Trophoblast cell (in vitro differentiated cells and primary cell): ENCODE measurements at regions not wholly inside any gene's neighbourhood (a gene's known extent, or its start where the extent isn't known, plus 50 kb on each side); places are given as distances from the start of the nearest gene placed in this dataset.

ENCODE experiments used
- DNase-seq, 2 donors: peaks; one replicate each; pipeline ENCODE4 v3.0.0-alpha.2; 2016
- H2AFZ ChIP-seq: 2 replicates; pipeline ENCODE4 v1.6.1; 2013; ENCODE audit warnings: low read length, moderate library complexity, mild to moderate bottlenecking; ENCODE audit not compliant: insufficient read depth, poor library complexity
- H2AK5ac ChIP-seq: 2 replicates; pipeline ENCODE4 v1.6.1; 2013; ENCODE audit warnings: mild to moderate bottlenecking, low read length
- H2BK120ac ChIP-seq: 2 replicates; pipeline ENCODE4 v1.6.1; 2013; ENCODE audit warnings: low read length, mild to moderate bottlenecking, moderate library complexity; ENCODE audit not compliant: insufficient read depth, poor library complexity
- H2BK12ac ChIP-seq: 2 replicates; pipeline ENCODE4 v1.6.1; 2013; ENCODE audit warnings: mild to moderate bottlenecking, low read length, moderate library complexity
- H2BK5ac ChIP-seq: 2 replicates; pipeline ENCODE4 v1.6.1; 2013; ENCODE audit warnings: low read length, low read depth, moderate library complexity, mild to moderate bottlenecking; ENCODE audit not compliant: poor library complexity
- H3K14ac ChIP-seq: 2 replicates; pipeline ENCODE4 v1.6.1; 2013; ENCODE audit warnings: mild to moderate bottlenecking, low read length
- H3K18ac ChIP-seq: 2 replicates; pipeline ENCODE4 v1.6.1; 2013; ENCODE audit warnings: mild to moderate bottlenecking, low read length
- H3K23ac ChIP-seq: 2 replicates; pipeline ENCODE4 v1.6.1; 2013; ENCODE audit warnings: low read length
- H3K27ac ChIP-seq: 2 replicates; pipeline ENCODE4 v1.5.1; 2013; ENCODE audit warnings: low read depth, mild to moderate bottlenecking, inconsistent platforms, low read length, moderate library complexity
- H3K27me3 ChIP-seq: 2 replicates; pipeline ENCODE4 v1.6.1; 2013; ENCODE audit warnings: inconsistent platforms, mild to moderate bottlenecking, low read length, moderate library complexity; ENCODE audit not compliant: insufficient read depth
- H3K36me3 ChIP-seq, 2 experiments: 1 replicate in 1 of 2; 2 replicates in 1 of 2; pipeline ENCODE4 v1.6.1; 2013; ENCODE audit warnings: low read length in 2 of 2, mild to moderate bottlenecking in 2 of 2, moderate library complexity in 1 of 2; ENCODE audit not compliant: insufficient read depth in 2 of 2, control insufficient read depth in 1 of 2
- H3K4ac ChIP-seq: 2 replicates; pipeline ENCODE4 v1.6.1; 2013; ENCODE audit warnings: low read depth, mild to moderate bottlenecking, low read length, moderate library complexity
- H3K4me1 ChIP-seq, 2 experiments: 1 replicate in 1 of 2; 2 replicates in 1 of 2; pipeline ENCODE4 v1.6.1; 2013; ENCODE audit warnings: low read length in 2 of 2, mild to moderate bottlenecking in 2 of 2, moderate library complexity in 1 of 2; ENCODE audit not compliant: insufficient read depth in 2 of 2, control insufficient read depth in 1 of 2
- H3K4me2 ChIP-seq: 2 replicates; pipeline ENCODE4 v1.6.1; 2013; ENCODE audit warnings: inconsistent platforms, mild to moderate bottlenecking, low read length, moderate library complexity
- H3K4me3 ChIP-seq: 2 replicates; pipeline ENCODE4 v1.5.1; 2013; ENCODE audit warnings: mild to moderate bottlenecking, low read depth, low read length, inconsistent platforms
- H3K79me1 ChIP-seq: one replicate; pipeline ENCODE4 v1.6.1; 2013; ENCODE audit warnings: low read length
- H3K79me2 ChIP-seq: 2 replicates; pipeline ENCODE4 v1.6.1; 2013; ENCODE audit warnings: low read length, mild to moderate bottlenecking; ENCODE audit not compliant: control insufficient read depth, insufficient read depth, poor library complexity
- H3K9ac ChIP-seq: 2 replicates; pipeline ENCODE4 v1.6.1; 2013; ENCODE audit warnings: mild to moderate bottlenecking, low read length
- H3K9me3 ChIP-seq: 2 replicates; pipeline ENCODE4 v1.6.1; 2013; ENCODE audit warnings: low read depth, mild to moderate bottlenecking, control low read depth, inconsistent platforms, low read length; ENCODE audit not compliant: insufficient read depth
- H4K12ac ChIP-seq: 2 replicates; pipeline ENCODE4 v1.6.1; 2013; ENCODE audit warnings: low read depth, mild to moderate bottlenecking, low read length, moderate library complexity
- H4K8ac ChIP-seq: 2 replicates; pipeline ENCODE4 v1.6.1; 2013; ENCODE audit warnings: low read depth, mild to moderate bottlenecking, low read length, moderate library complexity
- H4K91ac ChIP-seq: one replicate; pipeline ENCODE4 v1.6.1; 2013; ENCODE audit warnings: low read depth, mild to moderate bottlenecking, low read length, moderate library complexity
- WGBS: extraction: QIAGEN DNeasy Blood & Tissue Kit; methylation state at CpG from one replicate; pipeline ENCODE4 v1.1.7; 2013; ENCODE audit warnings: missing lambda C conversion rate; ENCODE audit not compliant: insufficient read length, insufficient coverage; ENCODE audit errors: extremely low coverage; 5-methylcytosine and 5-hydroxymethylcytosine counted together

GRCh38 chr21:14688412-14688811, 142.3 kb upstream of the SAMSN1 start:
- no peak overlapping the region for H2BK12ac ChIP-seq

GRCh38 chr21:14687268-14687625, 141.1 kb upstream of the SAMSN1 start:
- Histone ChIP-seq H3K4me3 (no peak overlapping the region), H3K27ac (no peak overlapping the region), H4K12ac (no peak overlapping the region), H4K8ac (no peak overlapping the region), H3K18ac (no peak overlapping the region), H3K4me1 (no peaks in the 10 kb centered on the region), H2AK5ac (no peak overlapping the region), H3K79me2 (no peaks in the 10 kb centered on the region), H3K4ac (no peak overlapping the region), H2BK120ac (no peak overlapping the region), H2AFZ (no peak overlapping the region), H2BK12ac (no peak overlapping the region), H3K27me3 (no peaks in the 10 kb centered on the region), H3K79me1 (no peaks in the 10 kb centered on the region), H3K14ac (no peak overlapping the region), H3K4me2 (no peak overlapping the region), H3K23ac (no peak overlapping the region), H3K9me3 (no peaks in the 10 kb centered on the region), H3K36me3 (no peaks in the 10 kb centered on the region), H2BK5ac (no peak overlapping the region), H3K9ac (no peak overlapping the region), H4K91ac (no peak overlapping the region)
- DNase-seq = peak; percentile 0 to 60

More at GRCh38 chr21:14688412-14688811, 142.3 kb upstream of the SAMSN1 start:
- no peaks in the 10 kb centered on the region for H3K79me2 ChIP-seq
- no peak overlapping the region for H4K8ac ChIP-seq
- no peak overlapping the region for H4K91ac ChIP-seq
- no peak for DNase-seq
- no peak overlapping the region for H3K23ac ChIP-seq
- H3K9me3 ChIP-seq = no peaks in the 10 kb centered on the region
- no peak overlapping the region for H3K4me2 ChIP-seq
- no peak overlapping the region for H3K27ac ChIP-seq
- no peak overlapping the region for H3K9ac ChIP-seq
- H3K4me3 ChIP-seq = no peak overlapping the region
- no CpG with 5 or more reads among the region's 3 CpGs for WGBS
- H2BK5ac ChIP-seq = no peak overlapping the region
- no peak overlapping the region for H3K4ac ChIP-seq
- no peak overlapping the region for H2AFZ ChIP-seq
- H3K27me3 ChIP-seq = no peaks in the 10 kb centered on the region
- H3K14ac ChIP-seq = no peak overlapping the region
- no peak overlapping the region for H3K18ac ChIP-seq
- H3K4me1 ChIP-seq = no peaks in the 10 kb centered on the region
- no peaks in the 10 kb centered on the region for H3K79me1 ChIP-seq
- H2BK120ac ChIP-seq = no peak overlapping the region
- H2AK5ac ChIP-seq = no peak overlapping the region
- no peak overlapping the region for H4K12ac ChIP-seq
- H3K36me3 ChIP-seq = no peaks in the 10 kb centered on the region

- no CpG with 5 or more reads among the region's 8 CpGs for WGBS
- peak; percentile 19 to 62 for DNase-seq
- Histone ChIP-seq H3K27ac (no peak overlapping the region), H3K4me2 (no peak overlapping the region), H4K8ac (no peak overlapping the region), H2BK12ac (no peak overlapping the region), H3K4ac (no peak overlapping the region), H3K23ac (no peak overlapping the region), H3K36me3 (no peaks in the 10 kb centered on the region), H4K91ac (no peak overlapping the region), H3K27me3 (no peaks in the 10 kb centered on the region), H3K18ac (no peak overlapping the region), H3K9me3 (no peaks in the 10 kb centered on the region), H2BK120ac (no peak overlapping the region), H3K4me1 (no peaks in the 10 kb centered on the region), H2BK5ac (no peak overlapping the region), H4K12ac (no peak overlapping the region), H3K79me1 (no peaks in the 10 kb centered on the region), H2AK5ac (no peak overlapping the region), H3K14ac (no peak overlapping the region), H3K9ac (no peak overlapping the region), H2AFZ (no peak overlapping the region), H3K4me3 (no peak overlapping the region), H3K79me2 (no peaks in the 10 kb centered on the region)
These were observed 140.6 kb upstream of the SAMSN1 start for GRCh38 chr21:14686466-14687267.

- Histone ChIP-seq H2AFZ (no peak overlapping the region), H3K79me1 (no peaks in the 10 kb centered on the region), H3K9me3 (no peaks in the 10 kb centered on the region), H3K23ac (no peak overlapping the region), H3K27me3 (no peaks in the 10 kb centered on the region), H3K79me2 (no peaks in the 10 kb centered on the region), H3K4me3 (no peak overlapping the region), H3K4me2 (no peak overlapping the region), H2BK12ac (no peak overlapping the region), H3K4me1 (no peaks in the 10 kb centered on the region), H2BK5ac (no peak overlapping the region), H3K14ac (no peak overlapping the region), H3K18ac (no peak overlapping the region), H2AK5ac (no peak overlapping the region), H4K8ac (no peak overlapping the region), H3K36me3 (no peaks in the 10 kb centered on the region), H4K12ac (no peak overlapping the region), H3K27ac (no peak overlapping the region), H3K4ac (no peak overlapping the region), H2BK120ac (no peak overlapping the region), H4K91ac (no peak overlapping the region), H3K9ac (no peak overlapping the region)
- WGBS = no CpG with 5 or more reads among the region's 2 CpGs
- peak in 1 of 2 donors; percentile 9 for DNase-seq
These were observed 139.5 kb upstream of the SAMSN1 start for GRCh38 chr21:14685568-14685967.
